NT2/D1 (cell line): ENCODE measurements at regions not wholly inside any gene's neighbourhood (a gene's known extent, or its start where the extent isn't known, plus 50 kb on each side); places are given as distances from the start of the nearest gene placed in this dataset.

Experiments
- DNase-seq: peaks from one replicate; pipeline ENCODE4 v3.0.0-alpha.2; 2011; ENCODE audit warnings: low read depth, low spot score
- H3K27me3 ChIP-seq: 2 replicates; pipeline ENCODE4 v1.6.0; 2011; ENCODE audit warnings: mild to moderate bottlenecking; ENCODE audit not compliant: insufficient read length, insufficient read depth
- H3K36me3 ChIP-seq: 2 replicates; pipeline ENCODE4 v1.6.1; 2011; ENCODE audit warnings: mild to moderate bottlenecking, low read length, mixed read lengths; ENCODE audit not compliant: insufficient read depth, insufficient read length
- H3K4me1 ChIP-seq: 2 replicates; pipeline ENCODE4 v1.5.1; 2011; ENCODE audit not compliant: insufficient read depth, insufficient read length
- H3K4me3 ChIP-seq: 2 replicates; pipeline ENCODE4 v1.5.1; 2011; ENCODE audit warnings: low read depth; ENCODE audit not compliant: insufficient read length
- H3K9ac ChIP-seq: 2 replicates; pipeline ENCODE4 v1.6.0; 2011; ENCODE audit warnings: low read depth; ENCODE audit not compliant: insufficient read length
- H3K9me3 ChIP-seq: 2 replicates; pipeline ENCODE4 v1.5.1; 2011; ENCODE audit warnings: mild to moderate bottlenecking, low read length; ENCODE audit not compliant: insufficient read depth
- SUZ12 ChIP-seq: IDR thresholded peaks from 2 replicates; pipeline ENCODE4 v1.6.1; 2011; ENCODE audit not compliant: insufficient read length, insufficient read depth; ENCODE audit errors: extremely low read depth
- YY1 ChIP-seq: IDR thresholded peaks from 2 replicates; pipeline ENCODE4 v1.6.1; 2011; ENCODE audit not compliant: insufficient read length, insufficient read depth
- ZNF274 ChIP-seq: IDR thresholded peaks from 2 replicates; pipeline ENCODE4 v1.6.1; 2011; ENCODE audit warnings: mild to moderate bottlenecking, low read depth, low read length

GRCh38 chr9:119639287-119639955, 270.2 kb upstream of the BRINP1 start:
- DNase-seq: peak; percentile 6
- H3K27me3 ChIP-seq: no peaks in the 10 kb centered on the region
- TF ChIP-seq YY1 (no peak), ZNF274 (no peak), SUZ12 (no peak)
- H3K4me1 ChIP-seq: no peaks in the 10 kb centered on the region
- no peaks in the 10 kb centered on the region for H3K36me3 ChIP-seq
- no peaks in the 10 kb centered on the region for H3K9me3 ChIP-seq
- H3K9ac ChIP-seq: no peak overlapping the region
- no peak overlapping the region for H3K4me3 ChIP-seq

GRCh38 chr9:119634006-119634405, 264.8 kb upstream of the BRINP1 start:
- Histone ChIP-seq H3K27me3 (no peaks in the 10 kb centered on the region), H3K9me3 (no peaks in the 10 kb centered on the region), H3K4me1 (no peaks in the 10 kb centered on the region), H3K36me3 (no peaks in the 10 kb centered on the region), H3K9ac (no peak overlapping the region), H3K4me3 (no peak overlapping the region)
- TF ChIP-seq YY1: no peak
- TF ChIP-seq SUZ12: no peak
- no peak for TF ChIP-seq ZNF274
- no peak for DNase-seq

- TF ChIP-seq SUZ12: no peak
- TF ChIP-seq ZNF274: no peak
- no peak for TF ChIP-seq YY1
- Histone ChIP-seq H3K9ac (no peak overlapping the region), H3K9me3 (no peaks in the 10 kb centered on the region), H3K4me3 (no peak overlapping the region), H3K27me3 (no peaks in the 10 kb centered on the region), H3K36me3 (no peaks in the 10 kb centered on the region), H3K4me1 (no peaks in the 10 kb centered on the region)
- DNase-seq: no peak
These were observed 242.3 kb upstream of the BRINP1 start for GRCh38 chr9:119611565-119611964.

GRCh38 chr9:119609277-119609971, 240.2 kb upstream of the BRINP1 start:
- Histone ChIP-seq H3K9ac (no peak overlapping the region), H3K4me3 (no peak overlapping the region), H3K4me1 (no peaks in the 10 kb centered on the region), H3K27me3 (no peaks in the 10 kb centered on the region), H3K9me3 (no peaks in the 10 kb centered on the region), H3K36me3 (no peaks in the 10 kb centered on the region)
- DNase-seq: no peak
- no peak for TF ChIP-seq SUZ12
- no peak for TF ChIP-seq YY1
- TF ChIP-seq ZNF274: no peak

- no peak overlapping the region for H3K4me3 ChIP-seq
These were observed 232.4 kb upstream of the BRINP1 start for GRCh38 chr9:119601632-119602031.

GRCh38 chr9:119597499-119597898, 228.3 kb upstream of the BRINP1 start:
- no peak overlapping the region for H3K9ac ChIP-seq
- DNase-seq: no peak
- H3K4me3 ChIP-seq: no peak overlapping the region
- H3K9me3 ChIP-seq: no peaks in the 10 kb centered on the region
- no peaks in the 10 kb centered on the region for H3K36me3 ChIP-seq
- TF ChIP-seq YY1 (no peak), SUZ12 (no peak), ZNF274 (no peak)
- H3K4me1 ChIP-seq: no peaks in the 10 kb centered on the region
- H3K27me3 ChIP-seq: no peaks in the 10 kb centered on the region

More at GRCh38 chr9:119601632-119602031, 232.4 kb upstream of the BRINP1 start:
- H3K27me3 ChIP-seq: no peaks in the 10 kb centered on the region
- DNase-seq: no peak
- no peaks in the 10 kb centered on the region for H3K9me3 ChIP-seq
- TF ChIP-seq SUZ12: no peak
- no peak for TF ChIP-seq YY1
- no peak for TF ChIP-seq ZNF274
- H3K4me1 ChIP-seq: no peaks in the 10 kb centered on the region
- no peak overlapping the region for H3K9ac ChIP-seq
- no peaks in the 10 kb centered on the region for H3K36me3 ChIP-seq

- H3K4me1 ChIP-seq: no peaks in the 10 kb centered on the region
- no peak for TF ChIP-seq YY1
- no peak overlapping the region for H3K4me3 ChIP-seq
- DNase-seq: no peak
- no peaks in the 10 kb centered on the region for H3K9me3 ChIP-seq
- no peaks in the 10 kb centered on the region for H3K27me3 ChIP-seq
- no peak overlapping the region for H3K9ac ChIP-seq
- no peaks in the 10 kb centered on the region for H3K36me3 ChIP-seq
These were observed 227.5 kb upstream of the BRINP1 start for GRCh38 chr9:119596703-119597102.
